H9 (cell line): ENCODE measurements at regions not wholly inside any gene's neighbourhood (a gene's known extent, or its start where the extent isn't known, plus 50 kb on each side); places are given as distances from the start of the nearest gene placed in this dataset.
"Not testable (repeated sequence)": the region's sequence is repeated elsewhere in the genome, so short reads cannot be mapped to it uniquely, and the experiment has no call there.

ENCODE experiments used
- DNase-seq: peaks from one replicate; pipeline ENCODE4 v3.0.0-alpha.2; 2017
- H2AFZ ChIP-seq: one replicate; pipeline ENCODE4 v1.6.1; 2013; ENCODE audit warnings: mild to moderate bottlenecking, low read length, control low read depth, moderate library complexity
- H2AK5ac ChIP-seq: 2 replicates; pipeline ENCODE4 v1.6.1; 2013; ENCODE audit warnings: low read length, control low read depth, mixed read lengths; ENCODE audit not compliant: insufficient read length
- H2BK120ac ChIP-seq: one replicate; pipeline ENCODE4 v1.6.1; 2013; ENCODE audit warnings: low read depth, mild to moderate bottlenecking, low read length, control low read depth, inconsistent platforms; ENCODE audit not compliant: poor library complexity, severe bottlenecking
- H2BK12ac ChIP-seq: 2 replicates; pipeline ENCODE4 v1.6.1; 2013; ENCODE audit warnings: low read length, control low read depth, mixed read lengths, low read depth; ENCODE audit not compliant: insufficient read length
- H2BK15ac ChIP-seq: 2 replicates; pipeline ENCODE4 v1.6.1; 2013; ENCODE audit warnings: low read depth, low read length, control low read depth
- H2BK20ac ChIP-seq: one replicate; pipeline ENCODE4 v1.6.1; 2013; ENCODE audit warnings: low read depth, mild to moderate bottlenecking, low read length, control low read depth, inconsistent platforms; ENCODE audit not compliant: poor library complexity, severe bottlenecking
- H2BK5ac ChIP-seq: 2 replicates; pipeline ENCODE4 v1.6.1; 2013; ENCODE audit warnings: low read length, control low read depth, mixed read lengths; ENCODE audit not compliant: insufficient read length
- H3K14ac ChIP-seq: 2 replicates; pipeline ENCODE4 v1.6.1; 2013; ENCODE audit warnings: low read length, control low read depth; ENCODE audit not compliant: insufficient read depth
- H3K18ac ChIP-seq: 2 replicates; pipeline ENCODE4 v1.6.1; 2013; ENCODE audit warnings: low read depth, mild to moderate bottlenecking, mixed read lengths, low read length, control low read depth; ENCODE audit not compliant: insufficient read length
- H3K23ac ChIP-seq: 2 replicates; pipeline ENCODE4 v1.6.1; 2013; ENCODE audit warnings: low read length, control low read depth, mixed read lengths, low read depth; ENCODE audit not compliant: insufficient read length
- H3K23me2 ChIP-seq: 2 replicates; pipeline ENCODE4 v1.6.1; 2013; ENCODE audit warnings: low read depth, mild to moderate bottlenecking, mixed read lengths, low read length, control low read depth; ENCODE audit not compliant: insufficient read length, poor library complexity, severe bottlenecking
- H3K27ac ChIP-seq: 2 replicates; pipeline ENCODE4 v1.5.1; 2013; ENCODE audit warnings: low read length, control low read depth, mixed read lengths, low read depth; ENCODE audit not compliant: insufficient read length
- H3K27me3 ChIP-seq: 2 replicates; pipeline ENCODE4 v1.6.1; 2013; ENCODE audit warnings: low read length, control low read depth, inconsistent platforms; ENCODE audit not compliant: insufficient read depth
- H3K4ac ChIP-seq: 2 replicates; pipeline ENCODE4 v1.6.1; 2013; ENCODE audit warnings: low read depth, mild to moderate bottlenecking, control low read depth, inconsistent platforms, low read length, moderate library complexity
- H3K4me1 ChIP-seq: 2 replicates; pipeline ENCODE4 v1.6.1; 2013; ENCODE audit warnings: low read length, control low read depth, inconsistent platforms; ENCODE audit not compliant: insufficient read depth
- H3K4me2 ChIP-seq: 2 replicates; pipeline ENCODE4 v1.6.1; 2013; ENCODE audit warnings: low read length, control low read depth, mixed read lengths; ENCODE audit not compliant: insufficient read length, insufficient read depth
- H3K56ac ChIP-seq: 2 replicates; pipeline ENCODE4 v1.6.1; 2013; ENCODE audit warnings: low read depth, mild to moderate bottlenecking, mixed read lengths, low read length, control low read depth; ENCODE audit not compliant: insufficient read length
- H3K79me1 ChIP-seq: 2 replicates; pipeline ENCODE4 v1.6.1; 2013; ENCODE audit warnings: low read depth, mild to moderate bottlenecking, moderate library complexity, low read length, control low read depth, inconsistent platforms; ENCODE audit not compliant: insufficient read depth, poor library complexity, severe bottlenecking
- H3K79me2 ChIP-seq: 2 replicates; pipeline ENCODE4 v1.6.1; 2013; ENCODE audit warnings: low read length, control low read depth, inconsistent platforms; ENCODE audit not compliant: insufficient read depth
- H3K9ac ChIP-seq: 2 replicates; pipeline ENCODE4 v1.6.1; 2013; ENCODE audit warnings: low read length, control low read depth, mixed read lengths; ENCODE audit not compliant: insufficient read length; ENCODE audit errors: extremely low read depth
- H3K9me3 ChIP-seq: one replicate; pipeline ENCODE4 v1.6.1; 2013; ENCODE audit warnings: low read depth, low read length, inconsistent platforms; ENCODE audit not compliant: control insufficient read depth
- H3T11ph ChIP-seq: one replicate; pipeline ENCODE4 v1.6.1; 2013; ENCODE audit warnings: mild to moderate bottlenecking, low read length, control low read depth, inconsistent platforms
- H4K20me1 ChIP-seq: one replicate; pipeline ENCODE4 v1.6.1; 2013; ENCODE audit not compliant: control insufficient read depth, insufficient read length, insufficient read depth
- H4K5ac ChIP-seq: 2 replicates; pipeline ENCODE4 v1.6.1; 2013; ENCODE audit warnings: low read depth, mild to moderate bottlenecking, mixed read lengths, low read length, control low read depth; ENCODE audit not compliant: insufficient read length
- H4K8ac ChIP-seq: replicated peaks from 2 replicates; pipeline ENCODE4 v1.6.1; 2013; ENCODE audit warnings: low read length, control low read depth, mixed read lengths, low read depth; ENCODE audit not compliant: insufficient read length
- H4K91ac ChIP-seq: 2 replicates; pipeline ENCODE4 v1.6.1; 2013; ENCODE audit warnings: low read depth, mild to moderate bottlenecking, moderate library complexity, mixed read lengths, low read length, control low read depth; ENCODE audit not compliant: insufficient read length
- H3K27ac Mint-ChIP-seq, 3 experiments: 2 replicates in 2 of 3; 3 replicates in 1 of 3; pipeline ENCODE4 v1.8.0; 2020 to 2021; ENCODE audit warnings: mixed read lengths in 3 of 3, mild to moderate bottlenecking in 1 of 3, moderate library complexity in 1 of 3
- H3K27me3 Mint-ChIP-seq: 2 replicates; pipeline ENCODE4 v1.8.0; 2021; ENCODE audit warnings: low read depth, mild to moderate bottlenecking, moderate library complexity, mixed read lengths
- H3K36me3 Mint-ChIP-seq, 3 experiments: 2 replicates in 2 of 3; 3 replicates in 1 of 3; pipeline ENCODE4 v1.8.0; 2020 to 2021; ENCODE audit warnings: low read depth in 3 of 3, mixed read lengths in 3 of 3; ENCODE audit not compliant: insufficient read depth in 1 of 3
- H3K4me1 Mint-ChIP-seq, 2 experiments: 2 replicates each; pipeline ENCODE4 v1.8.0; 2020; ENCODE audit warnings: mixed read lengths in 2 of 2
- H3K4me3 Mint-ChIP-seq, 2 experiments: 2 replicates in 1 of 2; 3 replicates in 1 of 2; pipeline ENCODE4 v1.8.0; 2020 to 2021; ENCODE audit warnings: mild to moderate bottlenecking in 2 of 2, mixed read lengths in 2 of 2, moderate library complexity in 1 of 2
- H3K9me3 Mint-ChIP-seq, 2 experiments: 2 replicates in 1 of 2; 3 replicates in 1 of 2; pipeline ENCODE4 v1.8.0; 2020; ENCODE audit warnings: mild to moderate bottlenecking in 2 of 2, mixed read lengths in 2 of 2, moderate library complexity in 1 of 2
- WGBS: extraction: QIAGEN DNeasy Blood & Tissue Kit; methylation state at CpG from one replicate; pipeline ENCODE4 v1.1.7; 2013; ENCODE audit warnings: missing lambda C conversion rate, low lambda C conversion rate, mixed read lengths; ENCODE audit not compliant: insufficient read length; ENCODE audit errors: extremely low coverage; 5-methylcytosine and 5-hydroxymethylcytosine counted together
- TF ChIP-seq, protein P1 (sequence below): fragments of 200-600 bp; sonication (generic); conservative IDR thresholded peaks from 3 replicates; pipeline ENCODE4 v1.8.0; 2021; ENCODE audit warnings: antibody characterized with exemption, mild to moderate bottlenecking

DNA sequence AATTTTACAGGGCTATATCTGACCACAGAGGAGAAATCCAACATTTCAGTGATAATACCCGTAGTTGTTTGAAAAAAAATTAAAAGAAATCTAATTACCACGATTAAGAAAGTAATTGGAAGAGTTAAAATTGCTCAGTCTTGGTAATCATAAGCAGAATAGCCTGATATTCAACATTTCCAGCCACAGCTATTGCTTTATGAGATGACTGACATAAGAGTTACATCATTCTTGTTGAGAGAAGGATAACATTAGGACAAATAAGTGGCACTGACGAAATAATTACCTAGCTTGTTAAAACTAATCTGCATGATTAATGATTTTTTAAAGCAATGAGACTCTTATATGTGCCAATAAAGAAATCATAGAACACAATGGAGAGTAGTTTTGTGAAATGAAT lies 825.0 kb upstream of the GBE1 start:
- H3K9me3 ChIP-seq: no peaks in the 10 kb centered on the region
- H3K14ac ChIP-seq: no peak overlapping the region
- no peak overlapping the region for H3T11ph ChIP-seq
- no peak overlapping the region for H4K8ac ChIP-seq
- H3K79me1 ChIP-seq: no peaks in the 10 kb centered on the region
- H3K4me1 Mint-ChIP-seq: no peaks in the 10 kb centered on the region
- no peak overlapping the region for H3K9ac ChIP-seq
- no peak overlapping the region for H4K91ac ChIP-seq
- no peak overlapping the region for H2AFZ ChIP-seq
- no peaks in the 10 kb centered on the region for H3K23me2 ChIP-seq
- H3K4me3 Mint-ChIP-seq: no peak overlapping the region
- DNase-seq: no peak
- no peak overlapping the region for H4K5ac ChIP-seq
- no peak overlapping the region for H3K23ac ChIP-seq
- peaks cover 0 to 8% (median 1%) of the 10 kb centered on the region in 3 experiments; a peak in 4 of 7 replicates for H3K36me3 Mint-ChIP-seq
- H3K27me3 ChIP-seq: no peaks in the 10 kb centered on the region
- no peak overlapping the region for H2BK15ac ChIP-seq
- H3K9me3 Mint-ChIP-seq: peaks cover 9 to 11% of the 10 kb centered on the region in 2 experiments
- no peak overlapping the region for H3K4me2 ChIP-seq
- no peak overlapping the region for H2BK120ac ChIP-seq
- no peaks in the 10 kb centered on the region for H3K27me3 Mint-ChIP-seq
- no peak overlapping the region for H2AK5ac ChIP-seq
- H3K27ac ChIP-seq: no peak overlapping the region
- no peaks in the 10 kb centered on the region for H3K4me1 ChIP-seq
- no peak overlapping the region for H2BK12ac ChIP-seq
- H4K20me1 ChIP-seq: no peaks in the 10 kb centered on the region
- H2BK5ac ChIP-seq: no peak overlapping the region
- H3K4ac ChIP-seq: no peak overlapping the region
- WGBS: no CpG with 5 or more reads among the region's 3 CpGs
- TF ChIP-seq, protein P1, sequence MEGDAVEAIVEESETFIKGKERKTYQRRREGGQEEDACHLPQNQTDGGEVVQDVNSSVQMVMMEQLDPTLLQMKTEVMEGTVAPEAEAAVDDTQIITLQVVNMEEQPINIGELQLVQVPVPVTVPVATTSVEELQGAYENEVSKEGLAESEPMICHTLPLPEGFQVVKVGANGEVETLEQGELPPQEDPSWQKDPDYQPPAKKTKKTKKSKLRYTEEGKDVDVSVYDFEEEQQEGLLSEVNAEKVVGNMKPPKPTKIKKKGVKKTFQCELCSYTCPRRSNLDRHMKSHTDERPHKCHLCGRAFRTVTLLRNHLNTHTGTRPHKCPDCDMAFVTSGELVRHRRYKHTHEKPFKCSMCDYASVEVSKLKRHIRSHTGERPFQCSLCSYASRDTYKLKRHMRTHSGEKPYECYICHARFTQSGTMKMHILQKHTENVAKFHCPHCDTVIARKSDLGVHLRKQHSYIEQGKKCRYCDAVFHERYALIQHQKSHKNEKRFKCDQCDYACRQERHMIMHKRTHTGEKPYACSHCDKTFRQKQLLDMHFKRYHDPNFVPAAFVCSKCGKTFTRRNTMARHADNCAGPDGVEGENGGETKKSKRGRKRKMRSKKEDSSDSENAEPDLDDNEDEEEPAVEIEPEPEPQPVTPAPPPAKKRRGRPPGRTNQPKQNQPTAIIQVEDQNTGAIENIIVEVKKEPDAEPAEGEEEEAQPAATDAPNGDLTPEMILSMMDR: no peak
- no peak overlapping the region for H3K27ac Mint-ChIP-seq
- no peaks in the 10 kb centered on the region for H3K79me2 ChIP-seq
- no peak overlapping the region for H3K56ac ChIP-seq
- H3K18ac ChIP-seq: no peak overlapping the region
- no peak overlapping the region for H2BK20ac ChIP-seq

DNA sequence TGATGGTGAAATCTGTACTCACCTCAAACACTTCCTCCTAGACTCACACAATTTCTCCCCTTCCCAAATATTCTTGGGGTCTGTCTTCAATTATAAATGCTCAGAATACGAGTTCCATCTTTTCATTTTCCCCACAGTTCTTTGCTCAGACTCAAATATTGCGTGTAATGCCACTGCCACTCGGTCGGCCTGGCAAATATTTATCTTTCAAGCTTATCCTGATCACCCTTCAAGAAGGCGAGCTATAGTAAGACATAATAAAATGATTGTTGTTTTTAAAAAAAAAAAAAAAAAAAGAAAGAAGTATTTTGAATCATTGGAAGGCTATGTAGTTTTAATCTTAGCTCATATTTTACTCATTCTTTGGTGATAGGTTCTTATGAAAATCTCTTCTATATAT lies 824.6 kb upstream of the GBE1 start:
- H2AK5ac ChIP-seq, H4K8ac ChIP-seq, H2BK20ac ChIP-seq, H3K27me3 Mint-ChIP-seq, H3T11ph ChIP-seq, DNase-seq, H3K79me1 ChIP-seq, H2AFZ ChIP-seq, H3K79me2 ChIP-seq, H4K91ac ChIP-seq, H2BK15ac ChIP-seq, H3K27me3 ChIP-seq, H3K27ac Mint-ChIP-seq, H3K23ac ChIP-seq, H3K9me3 ChIP-seq, H3K14ac ChIP-seq, H2BK120ac ChIP-seq, H3K27ac ChIP-seq, H3K56ac ChIP-seq, H3K36me3 Mint-ChIP-seq, H3K23me2 ChIP-seq, H3K4ac ChIP-seq, H3K9ac ChIP-seq, H3K4me2 ChIP-seq, H3K4me1 Mint-ChIP-seq, H4K5ac ChIP-seq, H3K4me1 ChIP-seq, H4K20me1 ChIP-seq, H3K4me3 Mint-ChIP-seq, H2BK12ac ChIP-seq, H3K18ac ChIP-seq, H2BK5ac ChIP-seq: not testable (repeated sequence)
- peaks cover 9 to 11% of the 10 kb centered on the region in 2 experiments for H3K9me3 Mint-ChIP-seq
- no CpG with 5 or more reads among the region's 5 CpGs for WGBS
